B cell (primary cell): ENCODE measurements at regions not wholly inside any gene's neighbourhood (a gene's known extent, or its start where the extent isn't known, plus 50 kb on each side); places are given as distances from the start of the nearest gene placed in this dataset.

Source experiments
- EZH2 ChIP-seq: IDR thresholded peaks from 2 replicates; pipeline ENCODE4 v1.6.1; 2012; ENCODE audit warnings: borderline replicate concordance, low read depth, mild to moderate bottlenecking, moderate library complexity, low read length; ENCODE audit not compliant: insufficient read depth, poor library complexity, severe bottlenecking
- TF ChIP-seq, protein P1 (sequence below): fragments of 200-600 bp; IDR thresholded peaks from one replicate; pipeline ENCODE4 v1.8.0; 2022; ENCODE audit warnings: antibody characterized with exemption, mild to moderate bottlenecking

DNA sequence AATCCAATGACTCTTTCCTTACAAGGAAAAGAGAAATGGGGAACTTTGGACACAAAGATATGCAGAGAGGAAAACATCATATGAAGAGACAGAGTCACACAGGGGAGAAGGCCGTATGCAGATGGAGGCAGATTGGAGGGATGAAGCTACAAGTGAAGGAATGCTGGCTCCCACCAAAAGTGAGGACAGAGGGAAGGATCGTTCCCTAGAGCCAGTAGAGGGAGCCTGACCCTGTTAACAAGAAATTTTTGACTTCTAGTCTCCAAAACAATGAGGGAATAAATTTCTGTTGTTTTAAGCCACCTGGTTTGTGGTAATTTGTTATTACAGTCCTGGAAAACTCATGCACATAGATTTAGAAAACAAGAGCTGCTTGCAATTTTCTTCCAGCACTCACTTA lies 169.3 kb downstream of the PMAIP1 start:
- TF ChIP-seq, protein P1, sequence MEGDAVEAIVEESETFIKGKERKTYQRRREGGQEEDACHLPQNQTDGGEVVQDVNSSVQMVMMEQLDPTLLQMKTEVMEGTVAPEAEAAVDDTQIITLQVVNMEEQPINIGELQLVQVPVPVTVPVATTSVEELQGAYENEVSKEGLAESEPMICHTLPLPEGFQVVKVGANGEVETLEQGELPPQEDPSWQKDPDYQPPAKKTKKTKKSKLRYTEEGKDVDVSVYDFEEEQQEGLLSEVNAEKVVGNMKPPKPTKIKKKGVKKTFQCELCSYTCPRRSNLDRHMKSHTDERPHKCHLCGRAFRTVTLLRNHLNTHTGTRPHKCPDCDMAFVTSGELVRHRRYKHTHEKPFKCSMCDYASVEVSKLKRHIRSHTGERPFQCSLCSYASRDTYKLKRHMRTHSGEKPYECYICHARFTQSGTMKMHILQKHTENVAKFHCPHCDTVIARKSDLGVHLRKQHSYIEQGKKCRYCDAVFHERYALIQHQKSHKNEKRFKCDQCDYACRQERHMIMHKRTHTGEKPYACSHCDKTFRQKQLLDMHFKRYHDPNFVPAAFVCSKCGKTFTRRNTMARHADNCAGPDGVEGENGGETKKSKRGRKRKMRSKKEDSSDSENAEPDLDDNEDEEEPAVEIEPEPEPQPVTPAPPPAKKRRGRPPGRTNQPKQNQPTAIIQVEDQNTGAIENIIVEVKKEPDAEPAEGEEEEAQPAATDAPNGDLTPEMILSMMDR: no peak
- no peak for TF ChIP-seq EZH2
